ENCODE measurements at regions not wholly inside any gene's neighbourhood (a gene's known extent, or its start where the extent isn't known, plus 50 kb on each side); places are given as distances from the start of the nearest gene placed in this dataset.
A peak's percentile ranks its signal among the peaks of the same experiment; 100 is the strongest.
"Not testable (repeated sequence)": the region's sequence is repeated elsewhere in the genome, so short reads cannot be mapped to it uniquely, and the experiment has no call there.

GRCh38 chrX:85808217-85808616 is 239.1 kb downstream of the CHM start:
- DNase-seq (ENCODE audit: low spot score) = no peak

- DNase-seq (ENCODE audit: low spot score) = not testable (repeated sequence)
Observed at GRCh38 chrX:85772391-85772790, 275.0 kb downstream of the CHM start.

DNA sequence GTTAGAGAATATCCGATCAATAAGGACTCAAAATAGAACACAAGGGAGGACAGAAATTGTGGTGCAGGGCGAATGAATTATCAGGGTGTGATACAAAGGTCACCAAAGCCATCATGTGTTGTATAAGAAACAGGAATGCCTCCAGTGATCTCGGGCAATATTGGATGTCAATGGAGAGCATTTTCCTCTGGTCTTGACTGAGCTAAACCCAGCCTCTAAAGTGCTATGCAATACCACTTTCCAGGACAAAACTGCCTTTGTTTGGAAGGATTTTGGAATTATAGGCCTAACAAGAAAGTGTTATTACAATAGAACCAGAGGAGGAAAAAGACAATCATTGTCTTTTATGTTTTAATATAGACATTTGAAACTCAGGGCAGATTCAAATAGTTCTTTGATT is 281.7 kb downstream of the CHM start:
- DNase-seq (ENCODE audit: low spot score) = peak; percentile 7

DNA sequence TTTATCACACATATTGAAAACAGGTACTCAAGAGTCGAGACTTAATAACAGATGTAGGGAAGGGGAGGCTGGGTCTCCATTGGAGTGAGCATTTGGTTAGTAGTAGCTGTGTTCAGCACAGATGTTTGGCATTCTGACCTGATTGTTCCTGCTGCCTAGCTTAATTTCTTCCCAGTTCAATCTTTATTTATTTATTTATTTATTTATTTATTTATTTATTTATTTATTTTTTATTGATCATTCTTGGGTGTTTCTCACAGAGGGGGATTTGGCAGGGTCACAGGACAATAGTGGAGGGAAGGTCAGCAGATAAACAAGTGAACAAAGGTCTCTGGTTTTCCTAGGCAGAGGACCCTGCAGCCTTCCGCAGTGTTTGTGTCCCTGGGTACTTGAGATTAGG is 324.3 kb downstream of the CHM start:
- not testable (repeated sequence) for DNase-seq (ENCODE audit: low spot score)

DNA sequence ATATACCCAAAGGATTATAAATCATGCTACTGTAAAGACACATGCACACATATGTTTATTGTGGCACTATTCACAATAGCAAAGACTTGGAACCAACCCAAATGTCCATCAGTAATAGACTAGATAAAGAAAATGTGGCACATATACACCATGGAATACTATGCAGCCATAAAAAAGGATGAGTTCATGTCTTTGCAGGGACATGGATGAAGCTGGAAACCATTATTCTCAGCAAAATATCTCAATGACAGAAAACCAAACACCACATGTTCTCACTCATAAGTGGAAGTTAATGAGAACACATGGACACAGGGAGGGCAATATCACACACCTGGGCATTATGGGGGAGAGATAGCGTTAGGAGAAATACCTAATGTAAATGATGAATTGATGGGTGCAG is 323.8 kb upstream of the POF1B start:
- not testable (repeated sequence) for DNase-seq (ENCODE audit: low spot score)

GRCh38 chrX:85698921-85699320 is 319.5 kb upstream of the POF1B start:
- DNase-seq (ENCODE audit: low spot score) = no peak

GRCh38 chrX:85685843-85686242 is 306.4 kb upstream of the POF1B start:
- no peak for DNase-seq (ENCODE audit: low spot score)

- DNase-seq (ENCODE audit: low spot score) = no peak
Observed at GRCh38 chrX:85666471-85666870, 287.0 kb upstream of the POF1B start.

GRCh38 chrX:85663970-85664369 is 284.5 kb upstream of the POF1B start:
- not testable (repeated sequence) for DNase-seq (ENCODE audit: low spot score)

DNA sequence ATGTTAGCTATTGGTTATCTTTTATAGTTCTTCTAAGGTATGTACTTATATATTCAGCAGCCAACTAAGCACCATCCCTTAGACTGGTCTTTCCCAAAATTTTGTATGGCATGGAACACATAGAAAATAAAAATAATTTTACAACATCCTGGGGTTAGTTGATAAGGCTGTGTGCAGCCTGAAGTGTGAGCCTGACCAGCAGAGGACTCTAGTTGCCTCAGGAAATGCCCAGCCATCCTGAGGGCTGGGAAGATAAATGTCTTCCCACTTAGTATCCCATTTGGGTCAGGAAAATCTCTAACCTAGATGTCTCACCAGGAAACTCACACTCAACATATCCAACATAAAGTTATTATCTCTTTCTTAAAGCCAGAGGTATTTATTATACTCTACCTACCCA is 251.4 kb upstream of the POF1B start:
- DNase-seq (ENCODE audit: low spot score) = no peak

DNA sequence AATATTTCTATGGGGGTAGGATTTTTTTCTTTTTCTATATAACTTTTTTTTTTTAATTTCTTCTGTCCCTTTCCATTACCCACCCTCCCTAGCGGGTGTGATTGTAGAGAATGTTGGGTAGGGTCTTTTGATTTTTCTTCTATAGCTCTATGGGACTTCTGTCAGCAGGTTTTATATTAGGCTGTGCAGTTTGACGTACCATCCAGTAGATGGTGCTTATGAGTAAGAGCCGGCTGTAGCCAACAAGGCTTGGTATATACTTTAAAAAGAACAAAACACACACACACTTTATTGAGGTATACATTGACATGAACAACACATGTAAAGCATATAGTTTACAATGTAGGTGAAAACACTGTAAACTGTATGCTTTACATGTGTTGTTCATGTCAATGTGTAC is 247.9 kb upstream of the POF1B start:
- DNase-seq (ENCODE audit: low spot score) = peak; percentile 6

DNA sequence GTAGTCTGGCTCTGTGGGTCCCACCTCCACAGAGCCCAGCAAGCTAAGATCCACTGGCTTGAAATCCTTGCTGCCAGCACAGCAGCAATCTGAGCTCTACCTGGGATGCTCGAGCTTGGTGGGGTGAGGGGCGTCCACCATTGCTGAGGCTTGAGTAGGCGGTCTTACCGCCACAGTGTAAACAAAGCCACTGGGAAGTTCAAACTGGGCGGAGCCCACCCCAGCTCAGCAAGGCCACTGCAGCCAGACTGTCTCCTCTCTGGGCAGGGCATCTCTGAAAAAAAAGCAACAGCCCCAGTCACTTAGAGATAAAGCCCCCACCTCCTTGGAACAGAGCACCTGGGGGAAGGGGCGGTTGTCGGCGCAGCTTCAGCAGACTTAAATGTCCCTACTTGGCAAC is 243.2 kb upstream of the POF1B start:
- no peak for DNase-seq (ENCODE audit: low spot score)

DNA sequence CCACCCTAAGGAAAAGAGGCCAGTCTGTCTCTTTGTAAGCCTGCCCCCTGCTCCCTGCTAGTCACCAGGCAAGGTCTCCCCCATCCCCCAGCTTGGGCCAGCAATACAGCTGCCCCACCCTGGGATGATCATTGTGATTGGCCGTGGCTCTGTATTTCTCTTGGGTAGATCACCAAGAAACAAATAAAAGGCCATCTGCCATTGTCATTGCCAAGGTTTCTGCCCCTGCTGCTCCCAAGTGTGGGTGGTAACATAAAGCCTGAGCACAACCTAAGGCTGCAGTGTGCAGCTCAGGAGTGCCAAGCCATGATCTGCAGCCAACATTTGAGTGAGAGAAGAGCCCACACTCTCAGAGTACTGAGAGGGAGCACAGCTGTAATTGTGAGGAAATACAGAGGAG is 241.0 kb upstream of the POF1B start:
- no peak for DNase-seq (ENCODE audit: low spot score)

DNA sequence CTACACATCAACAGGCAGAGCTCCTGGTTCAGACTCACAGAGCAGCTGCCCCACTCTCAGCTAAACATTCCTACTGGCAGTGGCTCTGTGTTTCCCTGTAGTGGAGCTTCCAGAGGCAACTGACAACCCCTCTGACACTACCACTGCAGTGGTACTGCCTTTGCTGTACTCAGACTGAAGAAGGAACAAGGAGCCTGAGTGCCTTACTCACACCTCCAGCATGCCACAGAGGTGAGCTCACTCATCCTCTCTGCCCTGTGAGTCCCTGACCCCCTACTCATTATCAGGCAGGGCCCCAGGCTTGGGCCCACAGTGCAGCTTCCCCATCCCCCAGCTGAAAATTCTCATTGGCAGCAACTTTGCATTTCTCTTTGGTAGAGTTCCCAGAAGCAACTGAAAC is 240.5 kb upstream of the POF1B start:
- DNase-seq (ENCODE audit: low spot score) = no peak

GRCh38 chrX:85611926-85612325 is 232.5 kb upstream of the POF1B start:
- no peak for DNase-seq (ENCODE audit: low spot score)

GRCh38 chrX:85592980-85593379 is 213.5 kb upstream of the POF1B start:
- DNase-seq (ENCODE audit: low spot score) = no peak

GRCh38 chrX:85591536-85591935 is 212.1 kb upstream of the POF1B start:
- DNase-seq (ENCODE audit: low spot score) = no peak

DNA sequence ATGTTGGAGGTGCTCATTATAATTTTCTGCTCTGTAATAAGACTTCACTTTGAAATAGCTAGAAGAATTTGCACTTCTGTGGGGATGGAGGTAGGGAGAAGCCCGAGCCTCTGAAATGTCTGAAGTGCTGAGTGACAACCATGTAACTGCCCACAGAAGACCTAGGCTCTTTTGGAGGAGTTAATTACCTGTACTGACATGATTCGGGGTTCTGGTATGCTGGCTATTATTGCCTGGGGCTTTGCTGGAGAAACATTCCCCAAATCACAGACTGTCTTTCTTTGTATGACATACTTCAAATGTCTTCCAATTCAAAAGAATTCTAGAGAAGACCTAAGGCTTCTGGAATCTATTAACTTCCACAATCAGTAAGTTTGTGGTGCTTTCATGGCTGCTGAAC is 211.2 kb upstream of the POF1B start:
- DNase-seq (ENCODE audit: low spot score) = no peak

- DNase-seq (ENCODE audit: low spot score) = no peak
Observed at GRCh38 chrX:85573801-85574200, 194.3 kb upstream of the POF1B start.

- DNase-seq (ENCODE audit: low spot score) = no peak
Observed at GRCh38 chrX:85570496-85570895, 191.0 kb upstream of the POF1B start.

- no peak for DNase-seq (ENCODE audit: low spot score)
Observed at GRCh38 chrX:85569686-85570085, 190.2 kb upstream of the POF1B start.

DNA sequence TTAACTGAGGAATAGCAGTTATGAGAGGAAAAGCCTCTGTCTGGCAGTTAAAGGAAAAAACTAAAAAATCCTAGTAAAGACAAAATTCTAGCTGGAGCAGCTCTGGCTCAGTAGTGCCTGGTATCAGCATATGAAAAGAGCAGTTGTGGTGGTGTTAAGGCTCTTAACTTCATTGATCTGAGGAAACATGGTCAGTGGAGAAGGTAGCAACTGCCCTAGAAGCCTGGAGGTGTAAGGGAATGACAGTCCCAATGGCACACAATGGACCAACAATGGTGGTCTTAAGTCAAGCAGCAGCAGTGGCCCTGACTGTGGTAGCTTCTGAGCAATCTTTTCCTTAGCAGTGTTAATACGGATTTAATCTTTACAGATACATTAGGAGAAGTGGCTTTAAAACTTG is 189.6 kb upstream of the POF1B start:
- DNase-seq (ENCODE audit: low spot score) = no peak

DNA sequence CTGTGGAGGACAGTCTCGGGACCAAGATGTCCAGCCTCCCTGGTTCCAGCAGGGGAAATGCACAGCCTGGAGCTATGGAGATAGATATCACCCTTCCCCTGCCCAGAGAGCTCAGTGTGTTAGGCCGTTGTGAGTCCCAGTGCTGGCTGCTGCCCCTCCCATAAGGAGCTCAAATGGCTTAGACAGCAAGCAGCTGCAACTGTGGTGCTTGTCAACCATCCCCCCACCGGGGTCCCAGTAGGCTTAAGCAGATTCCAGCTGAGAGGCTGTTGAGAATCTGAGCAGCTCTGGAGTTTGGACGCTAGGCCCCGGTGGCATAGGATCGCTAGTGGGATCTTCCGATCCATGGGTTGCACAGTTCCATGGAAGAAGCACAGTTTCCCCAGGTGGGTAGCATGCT is 181.8 kb upstream of the POF1B start:
- DNase-seq (ENCODE audit: low spot score) = no peak

GRCh38 chrX:85544609-85545008 is 165.1 kb upstream of the POF1B start:
- no peak for DNase-seq (ENCODE audit: low spot score)

DNA sequence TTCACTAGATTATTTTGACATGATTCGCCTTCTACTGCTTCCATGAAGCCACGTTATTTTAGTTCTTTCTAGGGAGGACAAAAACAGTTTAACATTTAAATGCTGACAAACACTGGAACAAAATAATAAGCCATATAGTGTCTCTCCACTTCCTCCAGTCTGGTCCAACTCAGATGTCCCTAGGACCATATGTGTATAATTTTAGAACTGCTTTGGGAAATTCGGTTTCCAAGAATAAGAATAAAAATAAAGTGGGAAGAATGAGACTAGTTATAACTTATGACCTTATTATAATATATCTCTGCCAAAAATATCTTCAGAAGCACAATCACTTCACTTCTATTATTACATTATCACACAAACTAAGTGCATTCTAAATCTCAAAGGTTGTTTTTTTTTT is 164.4 kb upstream of the POF1B start:
- DNase-seq (ENCODE audit: low spot score) = no peak

All from COLO829 (cell line).